Peyer's patch (tissue), 4 donors: ENCODE measurements at regions not wholly inside any gene's neighbourhood (a gene's known extent, or its start where the extent isn't known, plus 50 kb on each side); places are given as distances from the start of the nearest gene placed in this dataset.

Experiments
- POLR2A ChIP-seq, 2 donors: fragments of 450-650 bp; IDR thresholded peaks; one replicate each; pipeline ENCODE4 v1.5.1; 2017; ENCODE audit warnings: antibody characterized with exemption in 2 of 2, mild to moderate bottlenecking in 2 of 2, moderate library complexity in 2 of 2
- TF ChIP-seq, protein P1 (sequence below), 6 experiments: fragments of 450-650 bp in 4 of 6; fragments of 200-600 bp in 2 of 6; sonication (generic) in 1 of 6; IDR thresholded peaks; one replicate each; pipeline ENCODE4 v1.5.1; 2017 to 2019; ENCODE audit warnings: antibody characterized with exemption in 6 of 6, mild to moderate bottlenecking in 3 of 6, moderate library complexity in 1 of 6

DNA sequence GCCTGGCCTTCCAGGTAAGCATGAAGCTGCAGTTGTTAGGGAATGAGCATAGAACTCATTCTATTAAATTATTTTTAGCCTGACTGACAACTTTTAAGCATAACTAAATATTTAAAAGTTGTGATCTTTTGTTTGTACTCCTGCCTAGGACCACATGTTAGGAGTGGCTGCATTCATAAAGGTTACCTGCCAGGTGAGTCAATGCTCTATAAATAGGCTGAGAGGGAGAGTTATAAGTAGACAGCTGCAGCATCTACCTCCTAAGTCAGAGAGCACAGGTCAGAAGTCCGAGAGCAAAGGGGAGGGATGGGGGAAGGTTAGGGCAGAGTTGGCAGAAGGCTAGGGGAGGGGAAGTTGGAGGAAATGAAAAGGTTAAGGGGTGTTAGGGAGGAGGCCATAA lies 292.4 kb upstream of the TLE4 start:
- TF ChIP-seq POLR2A (IDR thresholded peaks at IDR 0.05): no peak
- TF ChIP-seq, protein P1, sequence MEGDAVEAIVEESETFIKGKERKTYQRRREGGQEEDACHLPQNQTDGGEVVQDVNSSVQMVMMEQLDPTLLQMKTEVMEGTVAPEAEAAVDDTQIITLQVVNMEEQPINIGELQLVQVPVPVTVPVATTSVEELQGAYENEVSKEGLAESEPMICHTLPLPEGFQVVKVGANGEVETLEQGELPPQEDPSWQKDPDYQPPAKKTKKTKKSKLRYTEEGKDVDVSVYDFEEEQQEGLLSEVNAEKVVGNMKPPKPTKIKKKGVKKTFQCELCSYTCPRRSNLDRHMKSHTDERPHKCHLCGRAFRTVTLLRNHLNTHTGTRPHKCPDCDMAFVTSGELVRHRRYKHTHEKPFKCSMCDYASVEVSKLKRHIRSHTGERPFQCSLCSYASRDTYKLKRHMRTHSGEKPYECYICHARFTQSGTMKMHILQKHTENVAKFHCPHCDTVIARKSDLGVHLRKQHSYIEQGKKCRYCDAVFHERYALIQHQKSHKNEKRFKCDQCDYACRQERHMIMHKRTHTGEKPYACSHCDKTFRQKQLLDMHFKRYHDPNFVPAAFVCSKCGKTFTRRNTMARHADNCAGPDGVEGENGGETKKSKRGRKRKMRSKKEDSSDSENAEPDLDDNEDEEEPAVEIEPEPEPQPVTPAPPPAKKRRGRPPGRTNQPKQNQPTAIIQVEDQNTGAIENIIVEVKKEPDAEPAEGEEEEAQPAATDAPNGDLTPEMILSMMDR (IDR thresholded peaks at IDR 0.05): no peak
